Neuronal stem cell (in vitro differentiated cells): ENCODE measurements at regions not wholly inside any gene's neighbourhood (a gene's known extent, or its start where the extent isn't known, plus 50 kb on each side); places are given as distances from the start of the nearest gene placed in this dataset.

Source experiments
- DNase-seq: peaks from one replicate; pipeline ENCODE4 v3.0.0-alpha.2; 2013; ENCODE audit warnings: low spot score
- H2AFZ ChIP-seq: one replicate; pipeline ENCODE4 v1.6.1; 2013; ENCODE audit warnings: mild to moderate bottlenecking, low read length, inconsistent platforms
- H2AK5ac ChIP-seq: 2 replicates; pipeline ENCODE4 v1.6.1; 2013; ENCODE audit warnings: low read depth, mild to moderate bottlenecking, inconsistent platforms, low read length, moderate library complexity, mixed read lengths
- H2BK120ac ChIP-seq: 2 replicates; pipeline ENCODE4 v1.6.1; 2013; ENCODE audit warnings: low read depth, mild to moderate bottlenecking, inconsistent platforms, low read length, moderate library complexity, mixed read lengths
- H2BK12ac ChIP-seq: one replicate; pipeline ENCODE4 v1.6.1; 2013; ENCODE audit warnings: low read length, inconsistent platforms
- H2BK15ac ChIP-seq: 2 replicates; pipeline ENCODE4 v1.6.1; 2013; ENCODE audit warnings: mild to moderate bottlenecking, low read length, inconsistent platforms, mixed read lengths
- H2BK5ac ChIP-seq: one replicate; pipeline ENCODE4 v1.6.1; 2013; ENCODE audit warnings: inconsistent platforms, mild to moderate bottlenecking, low read length, moderate library complexity
- H3K14ac ChIP-seq: one replicate; pipeline ENCODE4 v1.6.1; 2013; ENCODE audit warnings: low read length, inconsistent platforms
- H3K18ac ChIP-seq: 2 replicates; pipeline ENCODE4 v1.6.1; 2013; ENCODE audit warnings: low read length, inconsistent platforms
- H3K23ac ChIP-seq: 2 replicates; pipeline ENCODE4 v1.6.1; 2013; ENCODE audit warnings: low read depth, mild to moderate bottlenecking, mixed read lengths, low read length, inconsistent platforms; ENCODE audit not compliant: poor library complexity
- H3K27ac ChIP-seq: replicated peaks from 3 replicates; pipeline ENCODE4 v1.5.1; 2013; ENCODE audit warnings: low read length, inconsistent platforms
- H3K27me3 ChIP-seq, 3 experiments: 2 replicates each; pipeline ENCODE4 v1.6.1; 2013; ENCODE audit warnings: low read length in 3 of 3, mild to moderate bottlenecking in 2 of 3, inconsistent platforms in 1 of 3, low read depth in 1 of 3, mixed read lengths in 1 of 3, moderate library complexity in 1 of 3; ENCODE audit not compliant: control insufficient read depth in 3 of 3, insufficient read depth in 3 of 3
- H3K36me3 ChIP-seq, 2 donors: replicated peaks in 1 of 2; 2 replicates each; pipeline ENCODE4 v1.6.1; 2013; ENCODE audit warnings: low read length in 2 of 2; ENCODE audit not compliant: control insufficient read depth in 2 of 2, insufficient read depth in 2 of 2
- H3K4ac ChIP-seq: 2 replicates; pipeline ENCODE4 v1.6.1; 2013; ENCODE audit warnings: inconsistent platforms, mild to moderate bottlenecking, low read length, moderate library complexity
- H3K4me1 ChIP-seq, 2 donors: 1 replicate in 1 of 2; 2 replicates in 1 of 2; pipeline ENCODE4 v1.6.1; 2013; ENCODE audit warnings: low read length in 2 of 2, low read depth in 1 of 2; ENCODE audit not compliant: control insufficient read depth in 2 of 2, insufficient read depth in 1 of 2
- H3K4me2 ChIP-seq: one replicate; pipeline ENCODE4 v1.6.1; 2013; ENCODE audit warnings: mild to moderate bottlenecking, low read length, inconsistent platforms; ENCODE audit not compliant: insufficient read depth, poor library complexity, severe bottlenecking
- H3K4me3 ChIP-seq, 2 donors: 2 replicates each; pipeline ENCODE4 v1.5.1; 2013; ENCODE audit warnings: low read length in 2 of 2, mild to moderate bottlenecking in 2 of 2, inconsistent platforms in 1 of 2, moderate library complexity in 1 of 2
- H3K79me1 ChIP-seq: one replicate; pipeline ENCODE4 v1.6.1; 2013; ENCODE audit warnings: low read depth, mild to moderate bottlenecking, inconsistent platforms, low read length, moderate library complexity
- H3K9ac ChIP-seq: one replicate; pipeline ENCODE4 v1.6.1; 2013; ENCODE audit warnings: mild to moderate bottlenecking, low read depth, low read length, inconsistent platforms; ENCODE audit not compliant: poor library complexity
- H3K9me3 ChIP-seq, 2 donors: replicated peaks in 1 of 2; 2 replicates each; pipeline versions ENCODE3 to v1.6.1; 2013; ENCODE audit warnings: low read length in 2 of 2, mild to moderate bottlenecking in 2 of 2, inconsistent platforms in 1 of 2, low read depth in 1 of 2, mixed read lengths in 1 of 2, moderate library complexity in 1 of 2; ENCODE audit not compliant: control insufficient read depth in 2 of 2, insufficient read depth in 1 of 2
- H4K8ac ChIP-seq: one replicate; pipeline ENCODE4 v1.6.1; 2013; ENCODE audit warnings: low read depth, mild to moderate bottlenecking, inconsistent platforms, low read length, moderate library complexity
- H4K91ac ChIP-seq: one replicate; pipeline ENCODE4 v1.6.1; 2013; ENCODE audit warnings: low read length, low read depth, mild to moderate bottlenecking, inconsistent platforms; ENCODE audit not compliant: poor library complexity
- WGBS, 2 donors: extraction: QIAGEN DNeasy Blood & Tissue Kit; methylation state at CpG; one replicate each; pipeline ENCODE4 v1.1.7; 2013; ENCODE audit warnings: missing lambda C conversion rate in 2 of 2, mixed read lengths in 1 of 2; ENCODE audit not compliant: insufficient read length in 2 of 2, insufficient replicate concordance in 1 of 2; ENCODE audit errors: extremely low coverage in 2 of 2; 5-methylcytosine and 5-hydroxymethylcytosine counted together

DNA sequence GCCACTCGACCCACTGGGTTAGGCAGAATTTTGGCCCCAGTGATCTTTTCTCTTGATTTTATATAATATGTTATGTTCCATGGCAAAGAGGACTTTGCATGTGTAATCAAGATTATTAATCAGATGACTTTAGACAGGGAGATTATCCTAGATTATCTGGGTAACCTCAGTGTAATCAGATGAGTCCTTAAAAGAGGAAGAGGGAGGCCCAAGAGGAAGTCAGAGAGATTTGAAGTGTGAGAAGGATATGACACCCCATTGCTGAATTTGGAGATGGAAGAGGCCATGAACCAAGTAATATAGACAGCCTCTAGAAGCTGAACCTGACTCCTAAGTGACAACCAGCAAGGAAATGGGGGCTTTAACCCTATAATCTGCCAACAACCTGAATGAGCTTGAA is 117.1 kb upstream of the CSF3R start:
- Histone ChIP-seq H2AFZ (no peak overlapping the region), H3K36me3 (no peaks in the 10 kb centered on the region), H3K14ac (no peak overlapping the region), H4K91ac (no peak overlapping the region), H2BK120ac (no peak overlapping the region), H4K8ac (no peak overlapping the region), H3K4me2 (no peak overlapping the region), H3K4ac (no peak overlapping the region), H2BK5ac (no peak overlapping the region), H3K27ac (no peak overlapping the region), H3K4me1 (peaks cover 0 to 6% of the 10 kb centered on the region in 2 donors), H3K79me1 (no peaks in the 10 kb centered on the region), H3K18ac (no peak overlapping the region), H3K23ac (no peak overlapping the region), H2BK12ac (no peak overlapping the region), H3K9me3 (no peaks in the 10 kb centered on the region), H3K9ac (no peak overlapping the region), H3K4me3 (no peak overlapping the region), H2BK15ac (no peak overlapping the region), H2AK5ac (no peak overlapping the region), H3K27me3 (peaks cover 0 to 13% (median 0%) of the 10 kb centered on the region in 3 experiments)
- no CpG with 5 or more reads among the region's 1 CpG for WGBS, 2 donors
- DNase-seq: no peak

DNA sequence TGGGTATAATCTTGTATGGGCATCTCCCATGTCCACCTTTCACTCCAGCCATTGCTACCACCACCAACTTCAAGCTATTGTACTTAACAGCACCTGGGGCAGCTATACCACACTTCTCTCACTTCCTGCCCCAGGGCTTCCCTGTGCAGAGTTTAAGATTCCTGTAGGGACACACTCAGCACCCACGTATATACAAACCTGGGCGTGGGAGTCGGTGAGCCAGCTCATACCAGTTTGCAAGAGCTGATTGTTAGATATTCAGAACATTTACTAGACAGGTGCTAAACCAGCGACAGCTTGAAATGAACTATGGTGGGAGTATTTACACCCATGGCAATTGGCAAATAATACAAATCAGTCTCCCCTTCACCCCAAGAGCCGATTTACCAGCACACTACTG is 114.8 kb upstream of the CSF3R start:
- Histone ChIP-seq H3K9ac (no peak overlapping the region), H3K27ac (no peak overlapping the region), H3K18ac (no peak overlapping the region), H3K4me1 (peaks cover 0 to 7% of the 10 kb centered on the region in 2 donors), H2AK5ac (no peak overlapping the region), H3K79me1 (no peaks in the 10 kb centered on the region), H3K23ac (no peak overlapping the region), H3K4me2 (no peak overlapping the region), H3K4me3 (no peak overlapping the region), H2BK5ac (no peak overlapping the region), H3K14ac (no peak overlapping the region), H4K8ac (no peak overlapping the region), H3K27me3 (peaks cover 0 to 14% (median 0%) of the 10 kb centered on the region in 3 experiments), H2AFZ (no peak overlapping the region), H3K9me3 (no peaks in the 10 kb centered on the region), H4K91ac (no peak overlapping the region), H2BK120ac (no peak overlapping the region), H3K4ac (no peak overlapping the region), H2BK15ac (no peak overlapping the region), H2BK12ac (no peak overlapping the region), H3K36me3 (no peaks in the 10 kb centered on the region)
- DNase-seq: no peak
- no CpG with 5 or more reads among the region's 5 CpGs for WGBS, 2 donors

GRCh38 chr1:36595921-36596320 is 113.2 kb upstream of the CSF3R start:
- H3K9ac ChIP-seq: no peak overlapping the region
- H3K4me3 ChIP-seq: no peak overlapping the region
- no peak overlapping the region for H4K8ac ChIP-seq
- WGBS, 2 donors: no CpG with 5 or more reads among the region's 11 CpGs
- no peak overlapping the region for H3K4ac ChIP-seq
- no peaks in the 10 kb centered on the region for H3K79me1 ChIP-seq
- H3K9me3 ChIP-seq: no peaks in the 10 kb centered on the region
- no peak overlapping the region for H2BK12ac ChIP-seq
- no peak overlapping the region for H3K4me2 ChIP-seq
- peaks cover 0 to 5% of the 10 kb centered on the region in 2 donors for H3K4me1 ChIP-seq
- H3K27me3 ChIP-seq: peaks cover 0 to 16% (median 0%) of the 10 kb centered on the region in 3 experiments
- no peak overlapping the region for H3K18ac ChIP-seq
- DNase-seq: no peak
- H3K23ac ChIP-seq: no peak overlapping the region
- no peak overlapping the region for H2BK5ac ChIP-seq
- no peak overlapping the region for H2BK120ac ChIP-seq
- no peak overlapping the region for H2AFZ ChIP-seq
- H4K91ac ChIP-seq: no peak overlapping the region
- no peak overlapping the region for H3K14ac ChIP-seq
- no peak overlapping the region for H2AK5ac ChIP-seq
- H3K27ac ChIP-seq: no peak overlapping the region
- no peaks in the 10 kb centered on the region for H3K36me3 ChIP-seq
- H2BK15ac ChIP-seq: no peak overlapping the region

GRCh38 chr1:36595349-36595748 is 112.6 kb upstream of the CSF3R start:
- no peak overlapping the region for H3K4ac ChIP-seq
- no peaks in the 10 kb centered on the region for H3K79me1 ChIP-seq
- no peak overlapping the region for H4K91ac ChIP-seq
- no peak overlapping the region for H3K9ac ChIP-seq
- no peak overlapping the region for H3K4me3 ChIP-seq
- WGBS, 2 donors: no CpG with 5 or more reads among the region's 11 CpGs
- no peak overlapping the region for H3K27ac ChIP-seq
- no peak overlapping the region for H2BK120ac ChIP-seq
- no peak overlapping the region for H3K14ac ChIP-seq
- no peak overlapping the region for H3K4me2 ChIP-seq
- H4K8ac ChIP-seq: no peak overlapping the region
- DNase-seq: no peak
- H3K27me3 ChIP-seq: peaks cover 0 to 20% (median 0%) of the 10 kb centered on the region in 3 experiments
- H2AK5ac ChIP-seq: no peak overlapping the region
- no peak overlapping the region for H2AFZ ChIP-seq
- H2BK5ac ChIP-seq: peak overlapping the region; percentile 20
- no peaks in the 10 kb centered on the region for H3K36me3 ChIP-seq
- peaks cover 0 to 8% of the 10 kb centered on the region in 2 donors for H3K4me1 ChIP-seq
- H2BK12ac ChIP-seq: no peak overlapping the region
- H2BK15ac ChIP-seq: no peak overlapping the region
- no peak overlapping the region for H3K18ac ChIP-seq
- peak overlapping the region; percentile 12 for H3K23ac ChIP-seq
- no peaks in the 10 kb centered on the region for H3K9me3 ChIP-seq
